SK-N-SH (cell line): ENCODE measurements at regions not wholly inside any gene's neighbourhood (a gene's known extent, or its start where the extent isn't known, plus 50 kb on each side); places are given as distances from the start of the nearest gene placed in this dataset.

ENCODE experiments used
- GATA2 ChIP-seq: sonication (generic); formaldehyde crosslinking; IDR thresholded peaks from 2 replicates; pipeline ENCODE4 v1.5.0; 2020; ENCODE audit warnings: mild to moderate bottlenecking, missing genetic modification reagents
- NFIC ChIP-seq: IDR thresholded peaks from 2 replicates; pipeline ENCODE4 v1.4.0; 2012; ENCODE audit warnings: borderline replicate concordance
- POLR2AphosphoS5 ChIP-seq: IDR thresholded peaks from 2 replicates; pipeline ENCODE4 v1.6.1; 2012; ENCODE audit warnings: low read depth, low read length
- SIN3A ChIP-seq: IDR thresholded peaks from 2 replicates; pipeline ENCODE4 v1.6.1; 2012; ENCODE audit warnings: low read depth, mild to moderate bottlenecking, low read length, moderate library complexity, borderline replicate concordance
- SMC3 ChIP-seq: IDR thresholded peaks from 2 replicates; pipeline ENCODE4 v1.6.1; 2012; ENCODE audit warnings: low read depth, low read length, improper control_type of control experiment
- TAF1 ChIP-seq: IDR thresholded peaks from 2 replicates; pipeline ENCODE4 v1.6.1; 2012; ENCODE audit warnings: low read depth, mild to moderate bottlenecking, low read length, moderate library complexity, borderline replicate concordance
- TCF12 ChIP-seq: IDR thresholded peaks from 2 replicates; pipeline ENCODE4 v1.4.0; 2012
- TF ChIP-seq, protein P1 (sequence below): fragments of 150-350 bp; IDR thresholded peaks from 2 replicates; pipeline ENCODE4 v1.6.1; 2016; ENCODE audit warnings: mild to moderate bottlenecking, low read depth, low read length
- TF ChIP-seq, protein P2 (sequence below): fragments of 200-600 bp; sonication (generic); IDR thresholded peaks from 2 replicates; pipeline ENCODE4 v1.6.1; 2017; ENCODE audit warnings: antibody characterized with exemption, mild to moderate bottlenecking, moderate library complexity
- TF ChIP-seq, protein P3 (sequence below): IDR thresholded peaks from 2 replicates; pipeline ENCODE4 v1.4.0; 2012; ENCODE audit warnings: low read depth, borderline replicate concordance
- TF ChIP-seq, protein P4 (sequence below): IDR thresholded peaks from 2 replicates; pipeline ENCODE4 v1.6.1; 2012; ENCODE audit warnings: mild to moderate bottlenecking, low read depth, low read length, moderate library complexity
- TF ChIP-seq, protein P5 (sequence below): IDR thresholded peaks from 2 replicates; pipeline ENCODE4 v1.4.0; 2012; ENCODE audit warnings: low read depth
- TF ChIP-seq, protein P6 (sequence below): fragments of 150-350 bp; IDR thresholded peaks from 2 replicates; pipeline ENCODE4 v1.6.1; 2017; ENCODE audit warnings: antibody characterized with exemption, low read length, low read depth, borderline replicate concordance

DNA sequence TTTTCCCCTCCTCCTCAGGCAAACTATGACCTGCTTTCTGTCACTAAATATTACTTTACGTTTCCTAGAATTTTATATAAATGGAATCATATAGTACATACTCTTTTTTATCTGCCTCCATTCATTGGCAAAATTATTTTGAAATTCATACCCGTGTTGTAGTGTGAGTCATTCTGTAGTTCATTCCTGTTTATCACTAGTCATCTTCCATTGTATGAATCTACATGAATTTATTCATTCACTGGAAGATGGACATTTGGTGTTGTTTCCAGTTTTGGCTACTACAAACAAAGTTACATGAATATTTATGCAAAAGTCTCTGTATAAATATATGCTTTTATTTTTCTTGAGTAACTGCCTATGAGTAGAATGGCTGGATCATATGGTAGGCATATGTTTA lies 60.7 kb upstream of the OPCML start:
- TF ChIP-seq, protein P1, sequence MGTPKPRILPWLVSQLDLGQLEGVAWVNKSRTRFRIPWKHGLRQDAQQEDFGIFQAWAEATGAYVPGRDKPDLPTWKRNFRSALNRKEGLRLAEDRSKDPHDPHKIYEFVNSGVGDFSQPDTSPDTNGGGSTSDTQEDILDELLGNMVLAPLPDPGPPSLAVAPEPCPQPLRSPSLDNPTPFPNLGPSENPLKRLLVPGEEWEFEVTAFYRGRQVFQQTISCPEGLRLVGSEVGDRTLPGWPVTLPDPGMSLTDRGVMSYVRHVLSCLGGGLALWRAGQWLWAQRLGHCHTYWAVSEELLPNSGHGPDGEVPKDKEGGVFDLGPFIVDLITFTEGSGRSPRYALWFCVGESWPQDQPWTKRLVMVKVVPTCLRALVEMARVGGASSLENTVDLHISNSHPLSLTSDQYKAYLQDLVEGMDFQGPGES: no peak
- TF ChIP-seq POLR2AphosphoS5 (no peak), GATA2 (CRISPR knock-in tag) (no peak), TAF1 (no peak), NFIC (no peak), SMC3 (no peak), SIN3A (no peak), TCF12 (no peak)
- TF ChIP-seq, protein P2, sequence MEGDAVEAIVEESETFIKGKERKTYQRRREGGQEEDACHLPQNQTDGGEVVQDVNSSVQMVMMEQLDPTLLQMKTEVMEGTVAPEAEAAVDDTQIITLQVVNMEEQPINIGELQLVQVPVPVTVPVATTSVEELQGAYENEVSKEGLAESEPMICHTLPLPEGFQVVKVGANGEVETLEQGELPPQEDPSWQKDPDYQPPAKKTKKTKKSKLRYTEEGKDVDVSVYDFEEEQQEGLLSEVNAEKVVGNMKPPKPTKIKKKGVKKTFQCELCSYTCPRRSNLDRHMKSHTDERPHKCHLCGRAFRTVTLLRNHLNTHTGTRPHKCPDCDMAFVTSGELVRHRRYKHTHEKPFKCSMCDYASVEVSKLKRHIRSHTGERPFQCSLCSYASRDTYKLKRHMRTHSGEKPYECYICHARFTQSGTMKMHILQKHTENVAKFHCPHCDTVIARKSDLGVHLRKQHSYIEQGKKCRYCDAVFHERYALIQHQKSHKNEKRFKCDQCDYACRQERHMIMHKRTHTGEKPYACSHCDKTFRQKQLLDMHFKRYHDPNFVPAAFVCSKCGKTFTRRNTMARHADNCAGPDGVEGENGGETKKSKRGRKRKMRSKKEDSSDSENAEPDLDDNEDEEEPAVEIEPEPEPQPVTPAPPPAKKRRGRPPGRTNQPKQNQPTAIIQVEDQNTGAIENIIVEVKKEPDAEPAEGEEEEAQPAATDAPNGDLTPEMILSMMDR: no peak
- TF ChIP-seq, protein P3, sequence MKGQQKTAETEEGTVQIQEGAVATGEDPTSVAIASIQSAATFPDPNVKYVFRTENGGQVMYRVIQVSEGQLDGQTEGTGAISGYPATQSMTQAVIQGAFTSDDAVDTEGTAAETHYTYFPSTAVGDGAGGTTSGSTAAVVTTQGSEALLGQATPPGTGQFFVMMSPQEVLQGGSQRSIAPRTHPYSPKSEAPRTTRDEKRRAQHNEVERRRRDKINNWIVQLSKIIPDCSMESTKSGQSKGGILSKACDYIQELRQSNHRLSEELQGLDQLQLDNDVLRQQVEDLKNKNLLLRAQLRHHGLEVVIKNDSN: no peak
- TF ChIP-seq, protein P4, sequence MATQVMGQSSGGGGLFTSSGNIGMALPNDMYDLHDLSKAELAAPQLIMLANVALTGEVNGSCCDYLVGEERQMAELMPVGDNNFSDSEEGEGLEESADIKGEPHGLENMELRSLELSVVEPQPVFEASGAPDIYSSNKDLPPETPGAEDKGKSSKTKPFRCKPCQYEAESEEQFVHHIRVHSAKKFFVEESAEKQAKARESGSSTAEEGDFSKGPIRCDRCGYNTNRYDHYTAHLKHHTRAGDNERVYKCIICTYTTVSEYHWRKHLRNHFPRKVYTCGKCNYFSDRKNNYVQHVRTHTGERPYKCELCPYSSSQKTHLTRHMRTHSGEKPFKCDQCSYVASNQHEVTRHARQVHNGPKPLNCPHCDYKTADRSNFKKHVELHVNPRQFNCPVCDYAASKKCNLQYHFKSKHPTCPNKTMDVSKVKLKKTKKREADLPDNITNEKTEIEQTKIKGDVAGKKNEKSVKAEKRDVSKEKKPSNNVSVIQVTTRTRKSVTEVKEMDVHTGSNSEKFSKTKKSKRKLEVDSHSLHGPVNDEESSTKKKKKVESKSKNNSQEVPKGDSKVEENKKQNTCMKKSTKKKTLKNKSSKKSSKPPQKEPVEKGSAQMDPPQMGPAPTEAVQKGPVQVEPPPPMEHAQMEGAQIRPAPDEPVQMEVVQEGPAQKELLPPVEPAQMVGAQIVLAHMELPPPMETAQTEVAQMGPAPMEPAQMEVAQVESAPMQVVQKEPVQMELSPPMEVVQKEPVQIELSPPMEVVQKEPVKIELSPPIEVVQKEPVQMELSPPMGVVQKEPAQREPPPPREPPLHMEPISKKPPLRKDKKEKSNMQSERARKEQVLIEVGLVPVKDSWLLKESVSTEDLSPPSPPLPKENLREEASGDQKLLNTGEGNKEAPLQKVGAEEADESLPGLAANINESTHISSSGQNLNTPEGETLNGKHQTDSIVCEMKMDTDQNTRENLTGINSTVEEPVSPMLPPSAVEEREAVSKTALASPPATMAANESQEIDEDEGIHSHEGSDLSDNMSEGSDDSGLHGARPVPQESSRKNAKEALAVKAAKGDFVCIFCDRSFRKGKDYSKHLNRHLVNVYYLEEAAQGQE: no peak
- TF ChIP-seq, protein P5, sequence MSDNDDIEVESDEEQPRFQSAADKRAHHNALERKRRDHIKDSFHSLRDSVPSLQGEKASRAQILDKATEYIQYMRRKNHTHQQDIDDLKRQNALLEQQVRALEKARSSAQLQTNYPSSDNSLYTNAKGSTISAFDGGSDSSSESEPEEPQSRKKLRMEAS: no peak
- TF ChIP-seq, protein P6, sequence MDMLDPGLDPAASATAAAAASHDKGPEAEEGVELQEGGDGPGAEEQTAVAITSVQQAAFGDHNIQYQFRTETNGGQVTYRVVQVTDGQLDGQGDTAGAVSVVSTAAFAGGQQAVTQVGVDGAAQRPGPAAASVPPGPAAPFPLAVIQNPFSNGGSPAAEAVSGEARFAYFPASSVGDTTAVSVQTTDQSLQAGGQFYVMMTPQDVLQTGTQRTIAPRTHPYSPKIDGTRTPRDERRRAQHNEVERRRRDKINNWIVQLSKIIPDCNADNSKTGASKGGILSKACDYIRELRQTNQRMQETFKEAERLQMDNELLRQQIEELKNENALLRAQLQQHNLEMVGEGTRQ: no peak
